ENCODE measurements at regions not wholly inside any gene's neighbourhood (a gene's known extent, or its start where the extent isn't known, plus 50 kb on each side); places are given as distances from the start of the nearest gene placed in this dataset.

DNA sequence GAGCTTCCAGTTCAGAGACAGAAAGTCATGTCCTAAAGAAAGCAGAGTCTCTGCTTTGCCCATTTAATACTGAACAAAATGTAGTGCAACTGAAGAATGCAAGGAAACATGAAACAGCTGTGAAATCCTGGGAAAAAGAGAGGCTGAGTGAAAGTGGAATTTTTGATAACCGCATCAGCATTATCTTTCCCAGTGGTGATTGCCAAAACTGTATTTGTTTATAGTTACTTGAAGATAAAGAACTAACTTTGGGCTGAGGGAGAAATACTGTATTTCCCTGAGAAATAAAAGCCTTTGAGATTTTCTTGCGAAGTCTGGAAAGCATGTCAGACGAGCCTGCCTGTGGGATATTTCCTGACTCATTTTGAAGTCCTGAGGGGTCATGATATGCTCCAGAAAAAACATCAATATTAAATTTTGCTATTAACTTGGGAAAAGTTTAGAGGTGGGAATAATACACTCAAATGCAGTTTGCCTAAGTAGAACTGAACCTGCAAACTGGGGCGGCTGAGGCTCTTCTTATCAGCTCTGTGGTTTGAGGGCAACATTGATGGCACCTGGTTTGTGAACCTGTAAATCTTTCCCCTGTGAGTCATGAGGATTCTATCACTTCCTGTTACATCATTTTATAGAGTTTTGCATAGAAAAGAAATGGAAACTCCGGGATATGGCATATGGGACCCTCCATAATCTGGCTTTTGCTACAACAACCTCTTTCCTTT is 855.3 kb downstream of the MCTP2 start:
- Histone ChIP-seq H3K4me1 (ENCODE audit: control insufficient read depth, extremely low read depth, insufficient read depth, low read length) (no peaks in the 10 kb centered on the region), H3K27ac (ENCODE audit: insufficient read depth, low read length) (no peak overlapping the region), H3K4me3 (replicated peaks in 1 of 4; ENCODE audit: control extremely low read depth in 1 of 4, insufficient read depth in 1 of 4, low read depth in 3 of 4, low read length in 4 of 4) (no peak overlapping the region), H3K4me2 (ENCODE audit: extremely low read depth, insufficient read depth, low read length) (no peak overlapping the region), H2AFZ (ENCODE audit: low read length) (no peak overlapping the region), H3K9me3 (ENCODE audit: control insufficient read depth, insufficient read depth, low read depth, low read length) (no peaks in the 10 kb centered on the region), H3K9ac (ENCODE audit: insufficient read depth, low read length) (no peak overlapping the region), H4K20me1 (ENCODE audit: control insufficient read depth, extremely low read depth, insufficient read depth, low read length) (no peaks in the 10 kb centered on the region), H3K27me3 (ENCODE audit: control insufficient read depth, insufficient read depth, low read length) (no peaks in the 10 kb centered on the region), H3K36me3 (ENCODE audit: control insufficient read depth, insufficient read depth, low read length) (no peaks in the 10 kb centered on the region), H3K79me2 (ENCODE audit: control insufficient read depth, insufficient read depth, low read length) (no peaks in the 10 kb centered on the region)
- TF ChIP-seq CTCF (conservative IDR thresholded peaks at IDR 0.05 in 1 of 2, IDR thresholded peaks at IDR 0.05 in 1 of 2; ENCODE audit: low read depth in 1 of 2, low read length in 2 of 2) (no peak), EZH2 (IDR thresholded peaks at IDR 0.05; ENCODE audit: low read length, missing control alignments) (no peak)
- DNase-seq (ENCODE audit: low read depth in 2 of 2) = peak; percentile 70 to 91

- Histone ChIP-seq H4K20me1 (ENCODE audit: control insufficient read depth, extremely low read depth, insufficient read depth, low read length) (no peaks in the 10 kb centered on the region), H2AFZ (ENCODE audit: low read length) (no peak overlapping the region), H3K27me3 (ENCODE audit: control insufficient read depth, insufficient read depth, low read length) (no peaks in the 10 kb centered on the region), H3K9me3 (ENCODE audit: control insufficient read depth, insufficient read depth, low read depth, low read length) (no peaks in the 10 kb centered on the region), H3K4me1 (ENCODE audit: control insufficient read depth, extremely low read depth, insufficient read depth, low read length) (no peaks in the 10 kb centered on the region), H3K4me2 (ENCODE audit: extremely low read depth, insufficient read depth, low read length) (no peak overlapping the region), H3K27ac (ENCODE audit: insufficient read depth, low read length) (no peak overlapping the region), H3K36me3 (ENCODE audit: control insufficient read depth, insufficient read depth, low read length) (no peaks in the 10 kb centered on the region), H3K4me3 (replicated peaks in 1 of 4; ENCODE audit: control extremely low read depth in 1 of 4, insufficient read depth in 1 of 4, low read depth in 3 of 4, low read length in 4 of 4) (no peak overlapping the region), H3K9ac (ENCODE audit: insufficient read depth, low read length) (no peak overlapping the region), H3K79me2 (ENCODE audit: control insufficient read depth, insufficient read depth, low read length) (no peaks in the 10 kb centered on the region)
- DNase-seq (ENCODE audit: low read depth in 2 of 2) = peak in 1 of 2 donors; percentile 53
- TF ChIP-seq EZH2 (IDR thresholded peaks at IDR 0.05; ENCODE audit: low read length, missing control alignments) (no peak), CTCF (conservative IDR thresholded peaks at IDR 0.05 in 1 of 2, IDR thresholded peaks at IDR 0.05 in 1 of 2; ENCODE audit: low read depth in 1 of 2, low read length in 2 of 2) (no peak)
These were observed 855.9 kb downstream of the MCTP2 start for GRCh38 chr15:95087253-95087609.

GRCh38 chr15:95091444-95091843 is 860.1 kb downstream of the MCTP2 start:
- Histone ChIP-seq H3K36me3 (ENCODE audit: control insufficient read depth, insufficient read depth, low read length) (no peaks in the 10 kb centered on the region), H3K4me3 (replicated peaks in 1 of 4; ENCODE audit: control extremely low read depth in 1 of 4, insufficient read depth in 1 of 4, low read depth in 3 of 4, low read length in 4 of 4) (no peak overlapping the region), H3K4me2 (ENCODE audit: extremely low read depth, insufficient read depth, low read length) (no peak overlapping the region), H3K79me2 (ENCODE audit: control insufficient read depth, insufficient read depth, low read length) (no peaks in the 10 kb centered on the region), H2AFZ (ENCODE audit: low read length) (no peak overlapping the region), H3K4me1 (ENCODE audit: control insufficient read depth, extremely low read depth, insufficient read depth, low read length) (no peaks in the 10 kb centered on the region), H3K9me3 (ENCODE audit: control insufficient read depth, insufficient read depth, low read depth, low read length) (no peaks in the 10 kb centered on the region), H3K9ac (ENCODE audit: insufficient read depth, low read length) (no peak overlapping the region), H3K27me3 (ENCODE audit: control insufficient read depth, insufficient read depth, low read length) (no peaks in the 10 kb centered on the region), H3K27ac (ENCODE audit: insufficient read depth, low read length) (no peak overlapping the region), H4K20me1 (ENCODE audit: control insufficient read depth, extremely low read depth, insufficient read depth, low read length) (no peaks in the 10 kb centered on the region)
- DNase-seq (ENCODE audit: low read depth in 2 of 2) = no peak
- TF ChIP-seq CTCF (conservative IDR thresholded peaks at IDR 0.05 in 1 of 2, IDR thresholded peaks at IDR 0.05 in 1 of 2; ENCODE audit: low read depth in 1 of 2, low read length in 2 of 2) = no peak
- TF ChIP-seq EZH2 (IDR thresholded peaks at IDR 0.05; ENCODE audit: low read length, missing control alignments) = no peak

Data from fibroblast of lung (primary cell).